HCT116 (cell line): ENCODE measurements at regions not wholly inside any gene's neighbourhood (a gene's known extent, or its start where the extent isn't known, plus 50 kb on each side); places are given as distances from the start of the nearest gene placed in this dataset.

ENCODE experiments used
- ATAC-seq: fragments of 200-7000 bp; cut with Tn5 transposase; 2 replicates; pipeline ENCODE4 v1.9.1; 2020; ENCODE audit warnings: mild to moderate bottlenecking, moderate library complexity
- BruUV-seq: library from RNA; stranded (reverse); fragments of 400-500 nt; replicated peaks from 2 replicates; lab custom pipeline; 2021; lab: Mats Ljungman, UMichigan
- CTCF ChIA-PET: fragments of 300-600 bp; sonication (Branson Sonifier 250); formaldehyde crosslinking; loops from one replicate; lab custom pipeline; 2021; ENCODE audit warnings: antibody characterized with exemption; lab: Charles Lee
- POLR2A ChIA-PET: fragments of 300-600, 350-600 bp; sonication (Branson Sonifier 250); formaldehyde crosslinking; loops from one replicate; lab custom pipeline; 2021; ENCODE audit warnings: antibody characterized with exemption; lab: Charles Lee
- RAD21 ChIA-PET, 2 experiments: fragments of 300-600 bp; sonication (Branson Sonifier 250); formaldehyde crosslinking; loops; one replicate each; lab custom pipeline; 2023; ENCODE audit warnings: low total read pairs in 2 of 2; ENCODE audit not compliant: uncharacterized antibody in 2 of 2, unreplicated experiment in 2 of 2, low non-redundant PET in 1 of 2; lab: Charles Lee
- DNase-seq: peaks from one replicate; pipeline ENCODE4 v3.0.0-alpha.2; 2010; ENCODE audit warnings: low read depth, low spot score
- H2AFZ ChIP-seq: fragments of 200-600 bp; shearing (Covaris generic), sonication (generic); 2 replicates; pipeline ENCODE4 v1.6.1; 2017; ENCODE audit warnings: low read depth, mixed run types, mixed read lengths, antibody characterized with exemption, low read length; ENCODE audit not compliant: poor library complexity, severe bottlenecking
- H3K27ac ChIP-seq: 2 replicates; pipeline ENCODE4 v1.5.1; 2012; ENCODE audit warnings: low read depth, low read length
- H3K27me3 ChIP-seq: fragments of 200-600 bp; sonication (generic); 2 replicates; pipeline ENCODE4 v1.6.1; 2016; ENCODE audit warnings: mixed run types, low read length, mixed read lengths; ENCODE audit not compliant: insufficient read depth
- H3K36me3 ChIP-seq, 2 experiments: fragments of 200-500 bp in 1 of 2; fragments of 200-600 bp in 1 of 2; sonication (Bioruptor generic) in 1 of 2; sonication (generic) in 1 of 2; 2 replicates each; pipeline versions ENCODE4 v1.5.1 to v1.6.1; 2014 to 2016; ENCODE audit warnings: low read length in 2 of 2, inconsistent platforms in 1 of 2, mixed read lengths in 1 of 2, mixed run types in 1 of 2; ENCODE audit not compliant: insufficient read depth in 2 of 2, control insufficient read depth in 1 of 2
- H3K4me1 ChIP-seq, 2 experiments: fragments of 200-600 bp in 1 of 2; sonication (generic) in 1 of 2; 2 replicates each; pipeline versions ENCODE4 v1.5.1 to v1.6.1; 2012 to 2017; ENCODE audit warnings: low read length in 2 of 2, inconsistent platforms in 1 of 2, mild to moderate bottlenecking in 1 of 2, mixed read lengths in 1 of 2, mixed run types in 1 of 2, moderate library complexity in 1 of 2; ENCODE audit not compliant: insufficient read depth in 2 of 2, control insufficient read depth in 1 of 2
- H3K4me2 ChIP-seq: fragments of 200-600 bp; sonication (generic); 2 replicates; pipeline ENCODE4 v1.6.1; 2017; ENCODE audit warnings: mixed run types, low read length, mixed read lengths
- H3K4me3 ChIP-seq, 2 experiments: fragments of 200-600 bp in 1 of 2; sonication (generic) in 1 of 2; replicated peaks in 1 of 2; 2 replicates each; pipeline ENCODE4 v1.5.1; 2011 to 2016; ENCODE audit warnings: low read length in 2 of 2, control low read depth in 1 of 2, low read depth in 1 of 2, mild to moderate bottlenecking in 1 of 2, mixed read lengths in 1 of 2, mixed run types in 1 of 2
- H3K79me2 ChIP-seq: fragments of 200-600 bp; sonication (generic); 2 replicates; pipeline ENCODE4 v1.6.1; 2017; ENCODE audit warnings: mild to moderate bottlenecking, mixed run types, low read length, moderate library complexity, mixed read lengths; ENCODE audit not compliant: insufficient read depth
- H3K9ac ChIP-seq: fragments of 200-600 bp; sonication (generic); 2 replicates; pipeline ENCODE4 v1.6.1; 2016; ENCODE audit warnings: low read length, mixed read lengths
- H3K9me2 ChIP-seq: fragments of 200-600 bp; sonication (generic), shearing (Covaris generic); 2 replicates; pipeline ENCODE4 v1.6.1; 2017; ENCODE audit warnings: mixed run types, mild to moderate bottlenecking, moderate library complexity; ENCODE audit not compliant: insufficient read depth
- H3K9me3 ChIP-seq, 2 experiments: fragments of 200-500 bp in 1 of 2; fragments of 200-600 bp in 1 of 2; sonication (Bioruptor generic) in 1 of 2; sonication (generic) in 1 of 2; 2 replicates each; pipeline ENCODE4 v1.6.1; 2014 to 2017; ENCODE audit warnings: low read length in 2 of 2, mixed read lengths in 2 of 2, inconsistent platforms in 1 of 2, low read depth in 1 of 2, mild to moderate bottlenecking in 1 of 2, mixed run types in 1 of 2, moderate library complexity in 1 of 2; ENCODE audit not compliant: control insufficient read depth in 1 of 2, insufficient read depth in 1 of 2
- H4K20me1 ChIP-seq: fragments of 200-600 bp; sonication (generic), shearing (Covaris generic); 2 replicates; pipeline ENCODE4 v1.6.1; 2017; ENCODE audit warnings: mixed run types, mild to moderate bottlenecking, moderate library complexity; ENCODE audit not compliant: insufficient read depth
- CBX3 ChIP-seq: IDR thresholded peaks from 2 replicates; pipeline ENCODE4 v1.6.1; 2012; ENCODE audit warnings: low read depth
- CEBPB ChIP-seq: IDR thresholded peaks from 2 replicates; pipeline ENCODE4 v1.6.1; 2012; ENCODE audit warnings: low read depth
- ELF1 ChIP-seq: IDR thresholded peaks from 2 replicates; pipeline ENCODE4 v1.6.1; 2012; ENCODE audit warnings: low read depth, borderline replicate concordance
- EZH2 ChIP-seq: fragments of 200-600 bp; sonication (generic); IDR thresholded peaks from 2 replicates; pipeline ENCODE4 v1.6.1; 2017; ENCODE audit warnings: antibody characterized with exemption, mixed run types
- EZH2phosphoT487 ChIP-seq: fragments of 200-600 bp; IDR thresholded peaks from 2 replicates; pipeline ENCODE4 v1.6.1; 2018; ENCODE audit warnings: antibody characterized with exemption, borderline replicate concordance
- JUND ChIP-seq: IDR thresholded peaks from 2 replicates; pipeline ENCODE4 v1.6.1; 2012
- POLR2A ChIP-seq: IDR thresholded peaks from 2 replicates; pipeline ENCODE4 v1.7.0; 2011; ENCODE audit warnings: borderline replicate concordance; ENCODE audit not compliant: insufficient read depth, insufficient read length; ENCODE audit errors: extremely low read depth
- POLR2AphosphoS5 ChIP-seq: IDR thresholded peaks from 2 replicates; pipeline ENCODE4 v1.6.1; 2011; ENCODE audit warnings: mild to moderate bottlenecking, low read depth, low read length, moderate library complexity
- RAD21 ChIP-seq: IDR thresholded peaks from 2 replicates; pipeline ENCODE4 v1.6.1; 2012; ENCODE audit warnings: low read depth, mild to moderate bottlenecking
- SIN3A ChIP-seq: IDR thresholded peaks from 2 replicates; pipeline ENCODE4 v1.6.1; 2012; ENCODE audit warnings: low read depth
- SP1 ChIP-seq: IDR thresholded peaks from 2 replicates; pipeline ENCODE4 v1.6.1; 2012; ENCODE audit warnings: low read depth
- SRF ChIP-seq: IDR thresholded peaks from 2 replicates; pipeline ENCODE4 v1.6.1; 2012; ENCODE audit warnings: low read depth
- TCF7L2 ChIP-seq: IDR thresholded peaks from 2 replicates; pipeline ENCODE4 v1.7.0; 2011; ENCODE audit warnings: borderline replicate concordance, inconsistent platforms; ENCODE audit not compliant: insufficient read depth, insufficient read length; ENCODE audit errors: extremely low read depth
- YY1 ChIP-seq: IDR thresholded peaks from 2 replicates; pipeline ENCODE4 v1.6.1; 2011; ENCODE audit warnings: low read length, low read depth, moderate library complexity, mild to moderate bottlenecking; ENCODE audit not compliant: insufficient replicate concordance; ENCODE audit errors: extremely low read depth
- ZNF274 ChIP-seq: fragments of 200-500 bp; sonication (Bioruptor generic); IDR thresholded peaks from 2 replicates; pipeline ENCODE4 v1.6.1; 2014; ENCODE audit warnings: mild to moderate bottlenecking, low read depth, low read length, inconsistent platforms
- intact Hi-C: fragments of 100-400 bp; cut with micrococcal nuclease; formaldehyde crosslinking; loops from 2 replicates; pipeline ENCODE4 v1.10.0; 2022
- TF ChIP-seq, protein P1 (sequence below): IDR thresholded peaks from 2 replicates; pipeline ENCODE4 v1.6.1; 2011; ENCODE audit warnings: mild to moderate bottlenecking, low read length, moderate library complexity; ENCODE audit not compliant: insufficient replicate concordance; ENCODE audit errors: extremely low read depth
- TF ChIP-seq, protein P2 (sequence below), 3 experiments: fragments of 200-600 bp in 1 of 3; sonication (generic) in 1 of 3; IDR thresholded peaks in 2 of 3; conservative IDR thresholded peaks in 1 of 3; 2 replicates each; pipeline ENCODE4 v1.5.1; 2012 to 2017; ENCODE audit warnings: low read depth in 2 of 3, low read length in 2 of 3, antibody characterized with exemption in 1 of 3, borderline replicate concordance in 1 of 3, control low read depth in 1 of 3, mild to moderate bottlenecking in 1 of 3, mixed read lengths in 1 of 3, mixed run types in 1 of 3, moderate library complexity in 1 of 3; ENCODE audit not compliant: insufficient read depth in 1 of 3
- TF ChIP-seq, protein P3 (sequence below): IDR thresholded peaks from 2 replicates; pipeline ENCODE4 v1.6.1; 2012

DNA sequence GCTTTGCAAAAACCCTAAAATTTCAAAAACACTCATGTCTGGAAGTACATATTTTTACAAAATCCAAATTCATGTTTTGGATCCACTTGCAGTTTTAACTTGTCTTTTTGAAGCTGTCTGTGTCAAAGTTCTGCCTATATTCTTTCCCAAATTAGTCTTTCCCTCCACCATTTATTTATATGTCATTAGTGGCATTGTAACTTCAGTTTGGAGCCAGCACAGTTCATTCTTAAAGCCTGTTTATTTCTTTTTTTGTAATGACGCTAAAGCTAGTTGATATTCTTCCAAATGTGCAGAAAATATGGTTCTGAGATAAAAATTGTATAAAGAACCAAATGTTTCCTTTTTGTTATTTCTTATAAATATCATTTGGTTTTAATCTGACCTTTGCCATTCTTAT, 2039.3 kb downstream of the OLFM4 start:
- ChIA-PET POLR2A (no interaction called here), CTCF (no interaction called here), RAD21 (no interaction called here)
- Histone ChIP-seq H3K36me3 (no peaks in the 10 kb centered on the region), H3K4me2 (no peak overlapping the region), H3K4me3 (no peak overlapping the region), H3K9me2 (no peaks in the 10 kb centered on the region), H3K79me2 (no peaks in the 10 kb centered on the region), H4K20me1 (no peaks in the 10 kb centered on the region), H2AFZ (no peak overlapping the region), H3K27me3 (no peaks in the 10 kb centered on the region), H3K4me1 (no peaks in the 10 kb centered on the region), H3K9ac (no peak overlapping the region), H3K9me3 (peaks cover 4 to 8% of the 10 kb centered on the region in 2 experiments; a peak in 2 of 4 replicates), H3K27ac (no peak overlapping the region)
- no peak for ATAC-seq
- no peak for DNase-seq
- TF ChIP-seq SRF (no peak), CBX3 (no peak), EZH2 (no peak), POLR2AphosphoS5 (no peak), RAD21 (no peak), POLR2A (no peak), CEBPB (no peak), JUND (no peak), TCF7L2 (no peak), EZH2phosphoT487 (no peak), ELF1 (no peak), SIN3A (no peak), ZNF274 (no peak), SP1 (no peak), YY1 (no peak)
- TF ChIP-seq, protein P1, sequence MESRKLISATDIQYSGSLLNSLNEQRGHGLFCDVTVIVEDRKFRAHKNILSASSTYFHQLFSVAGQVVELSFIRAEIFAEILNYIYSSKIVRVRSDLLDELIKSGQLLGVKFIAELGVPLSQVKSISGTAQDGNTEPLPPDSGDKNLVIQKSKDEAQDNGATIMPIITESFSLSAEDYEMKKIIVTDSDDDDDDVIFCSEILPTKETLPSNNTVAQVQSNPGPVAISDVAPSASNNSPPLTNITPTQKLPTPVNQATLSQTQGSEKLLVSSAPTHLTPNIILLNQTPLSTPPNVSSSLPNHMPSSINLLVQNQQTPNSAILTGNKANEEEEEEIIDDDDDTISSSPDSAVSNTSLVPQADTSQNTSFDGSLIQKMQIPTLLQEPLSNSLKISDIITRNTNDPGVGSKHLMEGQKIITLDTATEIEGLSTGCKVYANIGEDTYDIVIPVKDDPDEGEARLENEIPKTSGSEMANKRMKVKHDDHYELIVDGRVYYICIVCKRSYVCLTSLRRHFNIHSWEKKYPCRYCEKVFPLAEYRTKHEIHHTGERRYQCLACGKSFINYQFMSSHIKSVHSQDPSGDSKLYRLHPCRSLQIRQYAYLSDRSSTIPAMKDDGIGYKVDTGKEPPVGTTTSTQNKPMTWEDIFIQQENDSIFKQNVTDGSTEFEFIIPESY = no peak
- TF ChIP-seq, protein P2, sequence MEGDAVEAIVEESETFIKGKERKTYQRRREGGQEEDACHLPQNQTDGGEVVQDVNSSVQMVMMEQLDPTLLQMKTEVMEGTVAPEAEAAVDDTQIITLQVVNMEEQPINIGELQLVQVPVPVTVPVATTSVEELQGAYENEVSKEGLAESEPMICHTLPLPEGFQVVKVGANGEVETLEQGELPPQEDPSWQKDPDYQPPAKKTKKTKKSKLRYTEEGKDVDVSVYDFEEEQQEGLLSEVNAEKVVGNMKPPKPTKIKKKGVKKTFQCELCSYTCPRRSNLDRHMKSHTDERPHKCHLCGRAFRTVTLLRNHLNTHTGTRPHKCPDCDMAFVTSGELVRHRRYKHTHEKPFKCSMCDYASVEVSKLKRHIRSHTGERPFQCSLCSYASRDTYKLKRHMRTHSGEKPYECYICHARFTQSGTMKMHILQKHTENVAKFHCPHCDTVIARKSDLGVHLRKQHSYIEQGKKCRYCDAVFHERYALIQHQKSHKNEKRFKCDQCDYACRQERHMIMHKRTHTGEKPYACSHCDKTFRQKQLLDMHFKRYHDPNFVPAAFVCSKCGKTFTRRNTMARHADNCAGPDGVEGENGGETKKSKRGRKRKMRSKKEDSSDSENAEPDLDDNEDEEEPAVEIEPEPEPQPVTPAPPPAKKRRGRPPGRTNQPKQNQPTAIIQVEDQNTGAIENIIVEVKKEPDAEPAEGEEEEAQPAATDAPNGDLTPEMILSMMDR (IDR thresholded peaks at IDR 0.05 in 2 of 3, conservative IDR thresholded peaks at IDR 0.05 in 1 of 3; ENCODE audit: borderline replicate concordance in 1 of 3, insufficient read depth in 1 of 3, low read depth in 2 of 3, low read length in 2 of 3) = no peak
- TF ChIP-seq, protein P3, sequence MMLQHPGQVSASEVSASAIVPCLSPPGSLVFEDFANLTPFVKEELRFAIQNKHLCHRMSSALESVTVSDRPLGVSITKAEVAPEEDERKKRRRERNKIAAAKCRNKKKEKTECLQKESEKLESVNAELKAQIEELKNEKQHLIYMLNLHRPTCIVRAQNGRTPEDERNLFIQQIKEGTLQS = no peak
- intact Hi-C loops = no loop called here
- BruUV-seq = no TSS peak
